RWPE2 (cell line): ENCODE measurements at regions not wholly inside any gene's neighbourhood (a gene's known extent, or its start where the extent isn't known, plus 50 kb on each side); places are given as distances from the start of the nearest gene placed in this dataset.

ENCODE experiments used
- ATAC-seq: fragments of 200-7000 bp; cut with Tn5 transposase; 3 replicates; pipeline ENCODE4 v1.9.1; 2021; ENCODE audit warnings: low read depth
- DNase-seq: peaks from one replicate; pipeline ENCODE4 v3.0.0-alpha.2; 2020; ENCODE audit warnings: low spot score
- H3K27ac ChIP-seq: fragments of 450-650 bp; 2 replicates; pipeline ENCODE4 v1.5.1; 2017; ENCODE audit warnings: mild to moderate bottlenecking; ENCODE audit not compliant: poor library complexity, severe bottlenecking
- H3K27me3 ChIP-seq: fragments of 250-450 bp; sonication (Bioruptor Pico); 2 replicates; pipeline ENCODE4 v1.5.1; 2021; ENCODE audit warnings: mild to moderate bottlenecking, moderate library complexity; ENCODE audit not compliant: insufficient read depth, poor library complexity, severe bottlenecking
- H3K36me3 ChIP-seq: fragments of 250-450 bp; sonication (Bioruptor Pico); 2 replicates; pipeline ENCODE4 v1.5.1; 2020; ENCODE audit warnings: low read depth, mild to moderate bottlenecking, moderate library complexity
- H3K4me1 ChIP-seq: fragments of 250-450 bp; sonication (Bioruptor Pico); 2 replicates; pipeline ENCODE4 v1.5.1; 2021; ENCODE audit warnings: mild to moderate bottlenecking, moderate library complexity; ENCODE audit not compliant: insufficient read depth, poor library complexity, severe bottlenecking
- H3K4me3 ChIP-seq: fragments of 250-450 bp; sonication (Bioruptor Pico); 2 replicates; pipeline ENCODE4 v1.5.1; 2021; ENCODE audit warnings: mild to moderate bottlenecking, moderate library complexity; ENCODE audit not compliant: severe bottlenecking
- H3K9me3 ChIP-seq: fragments of 250-450 bp; sonication (Bioruptor Pico); 2 replicates; pipeline ENCODE4 v1.5.1; 2021; ENCODE audit warnings: mild to moderate bottlenecking, moderate library complexity; ENCODE audit not compliant: severe bottlenecking
- TF ChIP-seq, protein P1 (sequence below): fragments of 450-650 bp; IDR thresholded peaks from one replicate; pipeline ENCODE4 v1.5.1; 2017; ENCODE audit warnings: mild to moderate bottlenecking, moderate library complexity; ENCODE audit not compliant: poor library complexity, severe bottlenecking

DNA sequence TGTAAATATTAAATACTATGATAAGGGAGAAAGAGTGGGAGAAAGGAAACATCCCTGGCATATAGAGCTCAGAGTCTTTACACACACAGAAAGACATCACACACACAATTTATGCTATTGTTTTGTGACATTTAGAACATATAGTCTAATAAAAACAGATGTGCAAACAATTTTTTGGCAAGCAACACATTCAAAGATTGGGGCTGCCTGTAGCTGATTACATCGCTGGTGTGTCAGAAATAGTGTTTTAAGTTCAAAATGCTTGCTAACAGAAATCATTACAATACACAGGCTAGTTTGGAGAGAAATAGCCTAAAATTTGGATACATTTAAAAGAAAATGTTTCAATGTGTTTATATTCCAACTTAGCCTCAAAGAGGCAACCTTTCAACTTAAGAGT, 256.7 kb upstream of the NPVF start:
- no peak for ATAC-seq
- TF ChIP-seq, protein P1, sequence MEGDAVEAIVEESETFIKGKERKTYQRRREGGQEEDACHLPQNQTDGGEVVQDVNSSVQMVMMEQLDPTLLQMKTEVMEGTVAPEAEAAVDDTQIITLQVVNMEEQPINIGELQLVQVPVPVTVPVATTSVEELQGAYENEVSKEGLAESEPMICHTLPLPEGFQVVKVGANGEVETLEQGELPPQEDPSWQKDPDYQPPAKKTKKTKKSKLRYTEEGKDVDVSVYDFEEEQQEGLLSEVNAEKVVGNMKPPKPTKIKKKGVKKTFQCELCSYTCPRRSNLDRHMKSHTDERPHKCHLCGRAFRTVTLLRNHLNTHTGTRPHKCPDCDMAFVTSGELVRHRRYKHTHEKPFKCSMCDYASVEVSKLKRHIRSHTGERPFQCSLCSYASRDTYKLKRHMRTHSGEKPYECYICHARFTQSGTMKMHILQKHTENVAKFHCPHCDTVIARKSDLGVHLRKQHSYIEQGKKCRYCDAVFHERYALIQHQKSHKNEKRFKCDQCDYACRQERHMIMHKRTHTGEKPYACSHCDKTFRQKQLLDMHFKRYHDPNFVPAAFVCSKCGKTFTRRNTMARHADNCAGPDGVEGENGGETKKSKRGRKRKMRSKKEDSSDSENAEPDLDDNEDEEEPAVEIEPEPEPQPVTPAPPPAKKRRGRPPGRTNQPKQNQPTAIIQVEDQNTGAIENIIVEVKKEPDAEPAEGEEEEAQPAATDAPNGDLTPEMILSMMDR: no peak
- DNase-seq: no peak

DNA sequence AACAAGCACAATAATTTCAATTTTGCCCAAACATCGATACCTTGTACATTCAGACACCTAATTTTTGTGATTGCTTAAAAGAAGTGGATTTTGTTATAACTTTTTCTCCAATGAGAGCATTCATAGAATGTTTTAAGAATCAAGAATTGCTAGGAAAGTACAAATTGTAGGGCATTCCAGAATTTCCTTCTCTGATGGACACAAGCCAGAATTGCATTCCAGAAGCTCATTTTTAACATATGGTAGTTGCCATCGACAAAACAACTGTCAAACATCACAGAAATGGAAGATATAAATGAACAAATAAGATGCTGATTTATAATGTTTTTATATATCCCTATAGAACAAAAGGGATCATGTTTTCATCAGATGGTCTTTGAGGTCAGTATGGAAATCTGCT, 258.4 kb upstream of the NPVF start:
- Histone ChIP-seq H3K27me3 (peaks cover 6% of the 10 kb centered on the region), H3K4me3 (no peak overlapping the region), H3K27ac (no peak overlapping the region), H3K4me1 (no peaks in the 10 kb centered on the region), H3K9me3 (no peaks in the 10 kb centered on the region), H3K36me3 (no peaks in the 10 kb centered on the region)
- ATAC-seq: no peak
- DNase-seq: no peak
- TF ChIP-seq, protein P1: no peak

More for the DNA sequence above, 256.7 kb upstream of the NPVF start:
- Histone ChIP-seq H3K27ac (no peak overlapping the region), H3K36me3 (no peaks in the 10 kb centered on the region), H3K4me3 (no peak overlapping the region), H3K9me3 (no peaks in the 10 kb centered on the region), H3K4me1 (no peaks in the 10 kb centered on the region), H3K27me3 (peaks cover 8% of the 10 kb centered on the region)

DNA sequence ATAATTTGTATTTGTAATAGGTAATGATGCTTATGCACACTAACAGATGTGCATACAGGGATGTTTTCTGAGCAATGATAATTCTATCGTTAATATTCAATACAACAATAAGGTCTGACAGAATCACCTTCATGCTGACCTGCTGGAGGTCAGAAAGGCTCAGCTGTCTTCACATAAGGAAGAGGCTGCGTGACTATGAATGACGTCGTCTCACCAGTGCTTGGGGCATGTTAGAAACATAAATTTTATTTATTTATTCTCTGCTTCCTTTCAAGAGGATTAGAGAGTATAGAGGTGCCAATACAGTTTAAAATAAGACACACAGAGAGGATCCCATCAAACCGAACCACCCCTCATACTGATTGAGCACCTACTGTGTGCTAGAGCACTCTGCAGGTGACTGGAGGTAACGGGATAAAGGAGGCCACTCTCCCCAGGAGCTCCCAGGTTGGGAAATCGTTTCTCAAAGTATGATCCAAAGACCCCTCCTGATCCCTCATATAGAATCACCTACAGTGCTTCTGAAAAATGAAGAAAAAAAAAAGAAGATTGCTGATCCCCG, 265.6 kb upstream of the NPVF start:
- H3K4me3 ChIP-seq: no peak overlapping the region
- ATAC-seq (no peak), DNase-seq (no peak)
- TF ChIP-seq, protein P1: no peak
- H3K4me1 ChIP-seq: no peaks in the 10 kb centered on the region
- no peaks in the 10 kb centered on the region for H3K9me3 ChIP-seq
- no peak overlapping the region for H3K27ac ChIP-seq
- no peaks in the 10 kb centered on the region for H3K27me3 ChIP-seq
- H3K36me3 ChIP-seq: no peaks in the 10 kb centered on the region

DNA sequence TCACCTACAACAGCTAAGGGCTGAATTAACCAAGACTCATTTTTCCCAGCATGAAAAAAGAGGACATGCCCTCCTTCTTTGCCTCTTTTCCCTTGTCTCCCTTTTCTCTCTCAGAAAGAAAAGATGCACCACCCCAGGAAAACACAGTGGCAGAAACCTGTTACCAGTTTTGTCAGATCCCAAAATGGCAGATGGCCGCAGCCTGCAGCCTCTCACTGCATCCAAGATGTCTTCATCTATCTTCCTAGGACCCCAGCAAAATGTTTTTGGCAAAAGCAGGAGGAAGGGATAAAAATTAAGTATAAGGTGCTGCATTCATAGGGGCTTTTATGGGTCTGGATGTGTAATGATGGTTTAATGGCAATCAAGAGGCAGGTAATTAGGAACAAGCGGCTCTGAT, 266.6 kb upstream of the NPVF start:
- TF ChIP-seq, protein P1: no peak
- Histone ChIP-seq H3K27ac (no peak overlapping the region), H3K27me3 (no peaks in the 10 kb centered on the region), H3K9me3 (no peaks in the 10 kb centered on the region), H3K4me1 (no peaks in the 10 kb centered on the region), H3K36me3 (no peaks in the 10 kb centered on the region), H3K4me3 (no peak overlapping the region)
- DNase-seq: no peak
- no peak for ATAC-seq

DNA sequence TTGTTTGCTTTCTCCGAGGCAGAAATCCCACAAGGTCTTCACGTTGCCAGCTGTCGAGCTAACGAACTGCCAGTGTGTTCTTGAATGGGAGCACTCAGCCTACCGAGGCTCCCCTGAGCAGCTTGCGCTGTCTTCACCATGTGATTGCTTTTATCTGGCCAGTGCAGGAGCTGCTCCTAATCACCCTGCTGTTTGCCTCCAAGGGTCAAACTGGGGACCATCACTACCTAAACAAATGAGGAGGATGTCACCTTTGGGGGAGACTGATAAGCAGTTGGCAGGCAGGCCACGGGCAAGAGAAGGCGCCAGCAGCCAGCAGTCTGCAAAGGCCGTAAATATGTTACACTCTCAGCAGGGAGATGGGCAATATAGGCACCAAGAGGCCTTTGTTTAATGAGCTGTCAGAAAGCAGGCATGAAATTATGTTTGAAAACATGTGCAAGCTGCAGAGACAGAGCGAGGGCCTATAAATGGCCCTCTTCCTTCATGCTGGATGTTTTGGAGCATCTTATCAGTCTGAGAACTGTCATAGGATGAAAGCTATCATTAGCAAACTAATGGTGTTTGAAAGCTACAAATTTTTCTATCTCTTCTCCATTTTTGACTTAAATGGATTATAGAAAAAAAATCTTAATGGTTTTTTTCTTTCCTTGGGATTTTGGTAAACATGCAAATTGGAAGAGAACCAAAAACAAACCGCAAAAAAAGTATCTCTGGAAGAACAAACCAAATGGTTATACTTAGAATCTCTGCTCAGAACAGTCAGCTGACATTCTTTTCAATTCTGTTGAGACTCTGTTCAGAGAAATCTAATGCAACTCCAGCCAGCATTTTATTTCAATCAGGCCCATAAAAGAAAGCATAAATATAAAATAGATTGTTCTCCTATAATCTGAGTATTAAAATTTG, 267.3 kb upstream of the NPVF start:
- no peak overlapping the region for H3K27ac ChIP-seq

More for the DNA sequence above, 267.3 kb upstream of the NPVF start:
- Histone ChIP-seq H3K36me3 (no peaks in the 10 kb centered on the region), H3K9me3 (no peaks in the 10 kb centered on the region), H3K4me1 (no peaks in the 10 kb centered on the region), H3K4me3 (no peak overlapping the region), H3K27me3 (no peaks in the 10 kb centered on the region)
- TF ChIP-seq, protein P1: no peak
- ATAC-seq (no peak), DNase-seq (no peak)
